Esophagus muscularis mucosa (tissue), 4 donors: ENCODE measurements at regions not wholly inside any gene's neighbourhood (a gene's known extent, or its start where the extent isn't known, plus 50 kb on each side); places are given as distances from the start of the nearest gene placed in this dataset.

Experiments
- DNase-seq: peaks from one replicate; pipeline ENCODE4 v3.0.0-alpha.2; 2017; ENCODE audit errors: extremely low spot score
- H3K27ac ChIP-seq, 4 donors: fragments of 200-600 bp; sonication (generic); replicated peaks in 1 of 4; 1 replicate in 3 of 4; 2 replicates in 1 of 4; pipeline ENCODE4 v1.5.1; 2016 to 2019; ENCODE audit warnings: mild to moderate bottlenecking in 1 of 4
- H3K27me3 ChIP-seq, 4 donors: fragments of 200-600 bp; sonication (generic); one replicate each; pipeline versions ENCODE4 v1.5.1 to v1.6.0; 2016 to 2019
- H3K36me3 ChIP-seq, 4 donors: fragments of 200-600 bp; sonication (generic); one replicate each; pipeline ENCODE4 v1.5.1; 2016 to 2019
- H3K4me1 ChIP-seq, 4 donors: fragments of 200-600 bp; sonication (generic); one replicate each; pipeline ENCODE4 v1.5.1; 2016 to 2019
- H3K4me3 ChIP-seq, 4 donors: fragments of 200-600 bp; sonication (generic); 1 replicate in 2 of 4; 2 replicates in 2 of 4; pipeline ENCODE4 v1.5.1; 2016 to 2019; ENCODE audit warnings: mild to moderate bottlenecking in 4 of 4, moderate library complexity in 1 of 4
- H3K9me3 ChIP-seq, 4 donors: fragments of 200-600 bp; sonication (generic); 1 replicate in 3 of 4; 2 replicates in 1 of 4; pipeline ENCODE4 v1.5.1; 2016 to 2019
- CTCF ChIP-seq, 3 experiments: fragments of 200-600 bp in 2 of 3; fragments of 450-650 bp in 1 of 3; sonication (generic) in 2 of 3; IDR thresholded peaks; one replicate each; pipeline ENCODE4 v1.5.1; 2017 to 2019; ENCODE audit warnings: antibody characterized with exemption in 3 of 3, mild to moderate bottlenecking in 2 of 3, moderate library complexity in 1 of 3
- EP300 ChIP-seq: sonication (generic); formaldehyde crosslinking; IDR thresholded peaks from one replicate; pipeline ENCODE4 v1.6.1; 2017; ENCODE audit warnings: antibody characterized with exemption
- POLR2A ChIP-seq: fragments of 450-650 bp; IDR thresholded peaks from one replicate; pipeline ENCODE4 v1.6.1; 2017; ENCODE audit warnings: antibody characterized with exemption, moderate library complexity, mild to moderate bottlenecking, low read depth
- POLR2AphosphoS5 ChIP-seq, 2 donors: sonication (generic); formaldehyde crosslinking; IDR thresholded peaks; one replicate each; pipeline ENCODE4 v1.6.1; 2017; ENCODE audit warnings: antibody characterized with exemption in 2 of 2
- WGBS: methylation state at CpG from one replicate; pipeline ENCODE4 v1.1.5; 2018; 5-methylcytosine and 5-hydroxymethylcytosine counted together
- intact Hi-C: fragments of 100-400 bp; cut with DNase I; formaldehyde crosslinking; loops from one replicate; pipeline ENCODE4 v1.15.1; 2023

- H3K4me1 ChIP-seq, result no peaks in the 10 kb centered on the region
- no peaks in the 10 kb centered on the region for H3K27me3 ChIP-seq
- no peaks in the 10 kb centered on the region for H3K9me3 ChIP-seq
- WGBS, result 86% methylated on average over 2 of the region's 2 CpGs
- H3K4me3 ChIP-seq, result no peak overlapping the region
- intact Hi-C loops, result no loop called here
- no peak for TF ChIP-seq CTCF (IDR thresholded peaks at IDR 0.05)
- no peak for TF ChIP-seq POLR2AphosphoS5 (IDR thresholded peaks at IDR 0.05)
- no peak for DNase-seq
- H3K36me3 ChIP-seq, result no peaks in the 10 kb centered on the region
- no peak overlapping the region for H3K27ac ChIP-seq
Observed at GRCh38 chr6:74467533-74468215, 738.2 kb downstream of the COL12A1 start.

- intact Hi-C loops, result no loop called here
- no peaks in the 10 kb centered on the region for H3K27me3 ChIP-seq
- H3K4me3 ChIP-seq, result no peak overlapping the region
- DNase-seq, result no peak
- H3K4me1 ChIP-seq, result no peaks in the 10 kb centered on the region
- H3K27ac ChIP-seq, result no peak overlapping the region
- peaks cover 0 to 4% (median 0%) of the 10 kb centered on the region in 4 donors for H3K9me3 ChIP-seq
- TF ChIP-seq POLR2A (no peak), EP300 (no peak), POLR2AphosphoS5 (IDR thresholded peaks at IDR 0.05) (no peak), CTCF (IDR thresholded peaks at IDR 0.05) (no peak)
- H3K36me3 ChIP-seq, result no peaks in the 10 kb centered on the region
- 83% methylated on average over 2 of the region's 2 CpGs for WGBS
Observed at GRCh38 chr6:74466572-74466971, 739.3 kb downstream of the COL12A1 start.

GRCh38 chr6:74459260-74459659, 746.6 kb downstream of the COL12A1 start:
- WGBS, result 61% methylated on average over 7 of the region's 7 CpGs
- no peaks in the 10 kb centered on the region for H3K27me3 ChIP-seq
- no peak overlapping the region for H3K27ac ChIP-seq
- DNase-seq, result no peak
- no peak overlapping the region for H3K4me3 ChIP-seq
- TF ChIP-seq POLR2A (no peak), POLR2AphosphoS5 (IDR thresholded peaks at IDR 0.05) (no peak), EP300 (no peak), CTCF (IDR thresholded peaks at IDR 0.05) (no peak)
- peaks cover 0 to 5% (median 1%) of the 10 kb centered on the region in 4 donors for H3K9me3 ChIP-seq
- H3K36me3 ChIP-seq, result no peaks in the 10 kb centered on the region
- peaks cover 0 to 12% (median 8%) of the 10 kb centered on the region in 4 donors for H3K4me1 ChIP-seq
- intact Hi-C loops, result no loop called here

GRCh38 chr6:74458536-74458935, 747.3 kb downstream of the COL12A1 start:
- peaks cover 0 to 12% (median 8%) of the 10 kb centered on the region in 4 donors for H3K4me1 ChIP-seq
- 42% methylated on average over 1 of the region's 1 CpG for WGBS
- H3K27ac ChIP-seq, result no peak overlapping the region
- no peaks in the 10 kb centered on the region for H3K36me3 ChIP-seq
- H3K9me3 ChIP-seq, result peaks cover 0 to 5% (median 1%) of the 10 kb centered on the region in 4 donors
- no peak overlapping the region for H3K4me3 ChIP-seq
- TF ChIP-seq POLR2AphosphoS5 (IDR thresholded peaks at IDR 0.05) (no peak), POLR2A (no peak)
- intact Hi-C loops, result no loop called here
- H3K27me3 ChIP-seq, result no peaks in the 10 kb centered on the region
- DNase-seq, result no peak

GRCh38 chr6:74455786-74456185, 750.1 kb downstream of the COL12A1 start:
- no peaks in the 10 kb centered on the region for H3K27me3 ChIP-seq
- H3K36me3 ChIP-seq, result no peaks in the 10 kb centered on the region
- WGBS, result 96% methylated on average over 1 of the region's 1 CpG
- H3K27ac ChIP-seq, result no peak overlapping the region
- H3K4me1 ChIP-seq, result peaks cover 0 to 12% (median 8%) of the 10 kb centered on the region in 4 donors
- DNase-seq, result no peak
- intact Hi-C loops, result no loop called here
- peaks cover 0 to 3% (median 0%) of the 10 kb centered on the region in 4 donors for H3K9me3 ChIP-seq
- H3K4me3 ChIP-seq, result no peak overlapping the region
- no peak for TF ChIP-seq POLR2AphosphoS5 (IDR thresholded peaks at IDR 0.05)

- no peak for DNase-seq
- intact Hi-C loops, result no loop called here
- Histone ChIP-seq H3K36me3 (no peaks in the 10 kb centered on the region), H3K27ac (no peak overlapping the region), H3K9me3 (no peaks in the 10 kb centered on the region), H3K27me3 (no peaks in the 10 kb centered on the region), H3K4me1 (peaks cover 0 to 2% (median 0%) of the 10 kb centered on the region in 4 donors), H3K4me3 (no peak overlapping the region)
- TF ChIP-seq POLR2AphosphoS5 (IDR thresholded peaks at IDR 0.05) (no peak), POLR2A (no peak), EP300 (no peak), CTCF (IDR thresholded peaks at IDR 0.05) (no peak)
- WGBS, result 77% methylated on average over 5 of the region's 5 CpGs
Observed at GRCh38 chr6:74451953-74452352, 753.9 kb downstream of the COL12A1 start.
